Upper lobe of left lung (tissue), 6 donors: ENCODE measurements at regions not wholly inside any gene's neighbourhood (a gene's known extent, or its start where the extent isn't known, plus 50 kb on each side); places are given as distances from the start of the nearest gene placed in this dataset.

ENCODE experiments used
- ATAC-seq, 2 donors: fragments of 200-7000 bp; cut with Tn5 transposase; one replicate each; pipeline ENCODE4 v1.9.1; 2022; ENCODE audit warnings: mild to moderate bottlenecking in 2 of 2, moderate library complexity in 2 of 2; ENCODE audit not compliant: low FRiP score in 2 of 2
- DNase-seq, 2 donors: peaks; one replicate each; pipeline ENCODE4 v3.0.0-alpha.2; 2019 to 2020
- H3K27ac ChIP-seq, 4 donors: fragments of 200-600 bp; sonication (generic); one replicate each; pipeline ENCODE4 v1.5.1; 2016 to 2019
- H3K27me3 ChIP-seq, 4 donors: fragments of 200-600 bp; sonication (generic); one replicate each; pipeline ENCODE4 v1.5.1; 2017 to 2019
- H3K36me3 ChIP-seq, 4 donors: fragments of 200-600 bp; sonication (generic); one replicate each; pipeline ENCODE4 v1.5.1; 2016 to 2019
- H3K4me1 ChIP-seq, 4 donors: fragments of 200-600 bp; sonication (generic); one replicate each; pipeline ENCODE4 v1.5.1; 2018 to 2019
- H3K4me3 ChIP-seq, 4 donors: fragments of 200-600 bp; sonication (generic); one replicate each; pipeline ENCODE4 v1.5.1; 2017 to 2019; ENCODE audit warnings: mild to moderate bottlenecking in 2 of 4, moderate library complexity in 1 of 4
- H3K9me3 ChIP-seq, 4 donors: fragments of 200-600 bp; sonication (generic); one replicate each; pipeline ENCODE4 v1.5.1; 2018 to 2019
- CTCF ChIP-seq, 6 experiments: fragments of 450-650 bp in 4 of 6; fragments of 200-600 bp in 2 of 6; sonication (generic) in 2 of 6; IDR thresholded peaks; one replicate each; pipeline ENCODE4 v1.5.1; 2016 to 2019; ENCODE audit warnings: antibody characterized with exemption in 6 of 6
- EP300 ChIP-seq, 4 donors: sonication (generic); formaldehyde crosslinking; IDR thresholded peaks; one replicate each; pipeline ENCODE4 v1.5.1; 2017; ENCODE audit warnings: antibody characterized with exemption in 4 of 4, control low read depth in 2 of 4
- POLR2A ChIP-seq, 4 donors: fragments of 450-650 bp; IDR thresholded peaks; one replicate each; pipeline ENCODE4 v1.5.1; 2016 to 2017; ENCODE audit warnings: antibody characterized with exemption in 4 of 4, mild to moderate bottlenecking in 2 of 4
- POLR2AphosphoS5 ChIP-seq, 2 donors: sonication (generic); formaldehyde crosslinking; IDR thresholded peaks; one replicate each; pipeline ENCODE4 v1.5.1; 2017; ENCODE audit warnings: antibody characterized with exemption in 2 of 2
- WGBS, 2 donors: methylation state at CpG; one replicate each; pipeline ENCODE4 v1.1.5; 2017 to 2018; 5-methylcytosine and 5-hydroxymethylcytosine counted together
- donor health status: DM: no; HTN: no; CAD: no; lungs with moderate emphysema.
- donor health status: DM: no; HTN: yes; CAD: no; lungs with severe emphysema.

GRCh38 chr1:110746644-110747259, 72.0 kb upstream of the KCNA3 start:
- no peak for DNase-seq
- 19 to 21% methylated on average over 10 of the region's 10 CpGs for WGBS, 2 donors
- TF ChIP-seq CTCF (IDR thresholded peaks at IDR 0.05) (no peak), POLR2A (IDR thresholded peaks at IDR 0.05) (no peak), POLR2AphosphoS5 (IDR thresholded peaks at IDR 0.05) (no peak), EP300 (IDR thresholded peaks at IDR 0.05) (no peak)
- Histone ChIP-seq H3K9me3 (no peaks in the 10 kb centered on the region), H3K4me3 (no peak overlapping the region), H3K4me1 (no peaks in the 10 kb centered on the region), H3K27me3 (no peaks in the 10 kb centered on the region), H3K36me3 (no peaks in the 10 kb centered on the region), H3K27ac (no peak overlapping the region)
- ATAC-seq: peak in 1 of 2 donors; percentile 51

GRCh38 chr1:110743397-110743796, 68.7 kb upstream of the KCNA3 start:
- H3K36me3 ChIP-seq: no peaks in the 10 kb centered on the region
- TF ChIP-seq EP300 (IDR thresholded peaks at IDR 0.05) (no peak), POLR2A (IDR thresholded peaks at IDR 0.05) (no peak), POLR2AphosphoS5 (IDR thresholded peaks at IDR 0.05) (no peak), CTCF (IDR thresholded peaks at IDR 0.05) (no peak)
- H3K4me1 ChIP-seq: no peaks in the 10 kb centered on the region
- H3K4me3 ChIP-seq: no peak overlapping the region
- no peaks in the 10 kb centered on the region for H3K9me3 ChIP-seq
- ATAC-seq (no peak), DNase-seq (no peak)
- H3K27me3 ChIP-seq: no peaks in the 10 kb centered on the region
- H3K27ac ChIP-seq: no peak overlapping the region

- DNase-seq: no peak
Measured at GRCh38 chr1:110736900-110737605, 62.3 kb upstream of the KCNA3 start.

GRCh38 chr1:110734133-110734680, 59.5 kb upstream of the KCNA3 start:
- H3K4me1 ChIP-seq: no peaks in the 10 kb centered on the region
- H3K27me3 ChIP-seq: no peaks in the 10 kb centered on the region
- WGBS, 2 donors: 69 to 78% methylated on average over 5 of the region's 5 CpGs
- no peak overlapping the region for H3K27ac ChIP-seq
- no peak overlapping the region for H3K4me3 ChIP-seq
- no peak for TF ChIP-seq CTCF (IDR thresholded peaks at IDR 0.05)
- TF ChIP-seq POLR2A (IDR thresholded peaks at IDR 0.05): no peak
- TF ChIP-seq EP300 (IDR thresholded peaks at IDR 0.05): no peak
- TF ChIP-seq POLR2AphosphoS5 (IDR thresholded peaks at IDR 0.05): no peak
- no peaks in the 10 kb centered on the region for H3K36me3 ChIP-seq
- no peak for DNase-seq
- ATAC-seq: no peak
- H3K9me3 ChIP-seq: no peaks in the 10 kb centered on the region

More at GRCh38 chr1:110736900-110737605, 62.3 kb upstream of the KCNA3 start:
- H3K27me3 ChIP-seq: no peaks in the 10 kb centered on the region
- no peak overlapping the region for H3K27ac ChIP-seq
- no peaks in the 10 kb centered on the region for H3K4me1 ChIP-seq
- TF ChIP-seq POLR2A (IDR thresholded peaks at IDR 0.05) (no peak), EP300 (IDR thresholded peaks at IDR 0.05) (no peak), POLR2AphosphoS5 (IDR thresholded peaks at IDR 0.05) (no peak), CTCF (IDR thresholded peaks at IDR 0.05) (no peak)
- no peak overlapping the region for H3K4me3 ChIP-seq
- no peaks in the 10 kb centered on the region for H3K36me3 ChIP-seq
- H3K9me3 ChIP-seq: no peaks in the 10 kb centered on the region
- 58 to 68% methylated on average over 5 of the region's 5 CpGs for whole genome bisulfite sequencing, 2 donors
- no peak for ATAC-seq
